Left ventricle myocardium inferior (tissue), 1 donor: ENCODE measurements at regions not wholly inside any gene's neighbourhood (a gene's known extent, or its start where the extent isn't known, plus 50 kb on each side); places are given as distances from the start of the nearest gene placed in this dataset.
"Not testable (repeated sequence)": the region's sequence is repeated elsewhere in the genome, so short reads cannot be mapped to it uniquely, and the experiment has no call there.

Source experiments
- DNase-seq: peaks from one replicate; pipeline ENCODE4 v3.0.0-alpha.2; 2020
- H3K27ac ChIP-seq: fragments of 200-600 bp; replicated peaks from 2 replicates; pipeline ENCODE4 v1.8.0; 2021
- H3K27me3 ChIP-seq: fragments of 200-600 bp; 2 replicates; pipeline ENCODE4 v1.8.0; 2021; ENCODE audit warnings: low read depth
- H3K36me3 ChIP-seq: fragments of 200-600 bp; 2 replicates; pipeline ENCODE4 v1.8.0; 2021
- H3K4me1 ChIP-seq: fragments of 200-600 bp; 2 replicates; pipeline ENCODE4 v1.8.0; 2021
- H3K4me3 ChIP-seq: fragments of 200-600 bp; 2 replicates; pipeline ENCODE4 v1.8.0; 2021; ENCODE audit warnings: mild to moderate bottlenecking, moderate library complexity
- H3K9me3 ChIP-seq: fragments of 200-600 bp; replicated peaks from 2 replicates; pipeline ENCODE4 v1.8.0; 2021
- intact Hi-C: fragments of 100-400 bp; cut with micrococcal nuclease; formaldehyde crosslinking; loops from one replicate; pipeline ENCODE4 v1.11.0; 2022
- TF ChIP-seq, protein P1 (sequence below): fragments of 200-600 bp; IDR thresholded peaks from 2 replicates; pipeline ENCODE4 v1.8.0; 2021; ENCODE audit warnings: antibody characterized with exemption, mild to moderate bottlenecking, borderline replicate concordance
- donor health status: DM: no; HTN: yes; CAD: no; lungs with severe emphysema.

DNA sequence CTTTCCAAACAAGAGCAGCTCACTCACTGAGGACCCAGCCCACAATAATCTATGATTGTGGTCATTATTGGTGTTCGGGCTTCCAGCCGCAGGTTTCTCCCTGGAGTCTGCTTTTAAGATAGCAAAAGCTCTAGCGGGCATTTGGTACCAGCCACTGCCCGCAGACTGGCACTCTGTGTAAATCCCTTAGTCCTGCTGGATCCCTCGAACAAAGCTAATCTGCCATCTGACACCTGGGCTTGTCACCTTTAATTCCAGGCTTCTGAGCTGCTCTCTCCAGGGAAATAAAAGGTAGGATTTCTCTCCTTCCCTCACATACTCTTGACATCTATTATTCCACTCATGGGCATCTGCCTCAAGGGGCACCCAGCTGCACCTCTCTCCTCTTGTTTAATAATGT, 158.7 kb downstream of the PDCD6IP start:
- no peaks in the 10 kb centered on the region for H3K36me3 ChIP-seq
- H3K4me3 ChIP-seq: no peak overlapping the region
- H3K4me1 ChIP-seq: no peaks in the 10 kb centered on the region
- no peak for DNase-seq
- intact Hi-C loops: no loop called here
- no peak overlapping the region for H3K27ac ChIP-seq
- no peaks in the 10 kb centered on the region for H3K9me3 ChIP-seq
- no peaks in the 10 kb centered on the region for H3K27me3 ChIP-seq
- TF ChIP-seq, protein P1, sequence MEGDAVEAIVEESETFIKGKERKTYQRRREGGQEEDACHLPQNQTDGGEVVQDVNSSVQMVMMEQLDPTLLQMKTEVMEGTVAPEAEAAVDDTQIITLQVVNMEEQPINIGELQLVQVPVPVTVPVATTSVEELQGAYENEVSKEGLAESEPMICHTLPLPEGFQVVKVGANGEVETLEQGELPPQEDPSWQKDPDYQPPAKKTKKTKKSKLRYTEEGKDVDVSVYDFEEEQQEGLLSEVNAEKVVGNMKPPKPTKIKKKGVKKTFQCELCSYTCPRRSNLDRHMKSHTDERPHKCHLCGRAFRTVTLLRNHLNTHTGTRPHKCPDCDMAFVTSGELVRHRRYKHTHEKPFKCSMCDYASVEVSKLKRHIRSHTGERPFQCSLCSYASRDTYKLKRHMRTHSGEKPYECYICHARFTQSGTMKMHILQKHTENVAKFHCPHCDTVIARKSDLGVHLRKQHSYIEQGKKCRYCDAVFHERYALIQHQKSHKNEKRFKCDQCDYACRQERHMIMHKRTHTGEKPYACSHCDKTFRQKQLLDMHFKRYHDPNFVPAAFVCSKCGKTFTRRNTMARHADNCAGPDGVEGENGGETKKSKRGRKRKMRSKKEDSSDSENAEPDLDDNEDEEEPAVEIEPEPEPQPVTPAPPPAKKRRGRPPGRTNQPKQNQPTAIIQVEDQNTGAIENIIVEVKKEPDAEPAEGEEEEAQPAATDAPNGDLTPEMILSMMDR: no peak

DNA sequence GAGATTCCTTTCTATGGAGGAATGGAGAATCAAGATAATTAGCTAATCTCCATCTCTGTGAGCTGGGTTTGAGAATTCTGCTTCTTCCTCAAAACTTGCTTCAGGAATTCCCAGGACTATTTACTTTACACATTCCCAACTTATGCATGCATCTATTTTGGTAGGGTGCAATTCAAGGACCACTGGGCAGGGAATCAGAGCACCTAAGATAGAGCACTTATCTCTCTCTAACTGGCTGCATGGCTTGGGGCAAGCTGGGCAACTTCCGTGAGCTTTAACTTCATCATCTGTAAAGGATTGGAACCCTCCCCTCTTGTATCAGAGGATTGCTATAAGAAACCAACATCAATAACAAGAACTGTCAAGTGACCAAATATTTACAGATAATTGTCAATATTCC, 160.2 kb downstream of the PDCD6IP start:
- no peak overlapping the region for H3K4me3 ChIP-seq
- H3K27ac ChIP-seq: no peak overlapping the region
- no peaks in the 10 kb centered on the region for H3K27me3 ChIP-seq
- TF ChIP-seq, protein P1: no peak
- no peaks in the 10 kb centered on the region for H3K4me1 ChIP-seq
- intact Hi-C loops: no loop called here
- H3K9me3 ChIP-seq: peaks cover 3% of the 10 kb centered on the region
- DNase-seq: no peak
- H3K36me3 ChIP-seq: no peaks in the 10 kb centered on the region

DNA sequence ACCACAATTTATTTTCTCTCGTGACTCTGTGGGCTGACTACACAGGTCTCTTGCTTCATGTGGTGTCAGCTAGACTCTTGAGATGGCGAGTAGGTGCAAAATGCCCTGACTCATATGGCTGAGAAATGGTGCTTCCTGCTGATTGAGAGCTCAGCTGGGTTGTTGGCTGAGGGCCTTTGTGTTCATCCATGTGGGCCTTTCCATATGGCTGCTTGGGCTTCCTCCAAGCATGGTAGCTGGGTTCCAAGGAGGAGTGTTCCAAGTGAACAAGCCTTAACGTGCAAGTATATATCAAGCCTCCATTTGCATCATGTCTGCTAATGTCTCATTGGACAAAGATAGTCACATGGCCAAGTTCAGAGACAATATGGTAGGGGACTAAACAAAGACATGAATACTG, 164.0 kb downstream of the PDCD6IP start:
- H3K36me3 ChIP-seq: no peaks in the 10 kb centered on the region
- no peaks in the 10 kb centered on the region for H3K27me3 ChIP-seq
- H3K9me3 ChIP-seq: peaks cover 9% of the 10 kb centered on the region
- H3K4me3 ChIP-seq: no peak overlapping the region
- no peaks in the 10 kb centered on the region for H3K4me1 ChIP-seq
- intact Hi-C loops: no loop called here
- TF ChIP-seq, protein P1: no peak
- no peak overlapping the region for H3K27ac ChIP-seq
- DNase-seq: no peak

DNA sequence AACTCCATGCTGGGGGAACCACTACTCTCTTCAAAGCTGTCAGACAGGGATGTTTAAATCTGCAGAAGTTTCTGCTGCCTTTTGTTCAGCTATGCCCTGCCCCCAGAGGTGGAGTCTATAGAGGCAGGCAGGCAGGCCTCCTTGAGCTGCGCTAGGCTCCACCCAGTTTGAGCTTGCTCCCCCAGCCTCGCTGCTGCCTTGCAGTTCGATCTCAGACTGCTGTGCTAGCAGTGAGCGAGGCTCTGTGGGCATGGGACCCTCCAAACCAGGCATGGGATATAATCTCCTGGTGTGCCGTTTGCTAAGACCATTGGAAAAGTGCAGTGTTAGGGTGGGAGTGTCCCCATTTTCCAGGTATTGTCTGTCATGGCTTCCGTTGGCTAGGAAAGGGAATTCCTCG, 171.8 kb downstream of the PDCD6IP start:
- not testable (repeated sequence) for H3K27ac ChIP-seq

DNA sequence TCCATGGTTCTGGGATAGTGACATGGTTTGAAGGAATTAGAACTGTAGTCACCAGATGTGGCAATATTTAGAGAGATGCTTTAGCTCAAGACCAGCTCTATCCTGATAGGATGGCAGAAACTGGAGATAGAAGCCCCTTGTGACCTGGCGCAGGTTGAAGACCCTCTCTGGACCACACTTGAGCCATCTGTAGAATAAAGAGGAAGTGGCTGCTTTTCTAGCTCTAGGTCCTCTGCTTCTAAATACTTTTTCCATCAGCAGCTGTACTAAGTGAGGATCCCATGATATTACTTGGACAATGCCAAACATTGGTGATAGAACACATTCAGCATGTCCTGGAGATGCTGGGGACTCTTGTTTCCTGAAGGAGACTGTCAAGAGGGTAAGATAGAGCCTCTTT, 172.6 kb downstream of the PDCD6IP start:
- no peak for DNase-seq
- no peaks in the 10 kb centered on the region for H3K36me3 ChIP-seq
- no peak overlapping the region for H3K4me3 ChIP-seq
- H3K27me3 ChIP-seq: peaks cover 9% of the 10 kb centered on the region
- no peaks in the 10 kb centered on the region for H3K4me1 ChIP-seq
- TF ChIP-seq, protein P1: no peak
- intact Hi-C loops: no loop called here
- no peak overlapping the region for H3K27ac ChIP-seq
- H3K9me3 ChIP-seq: peaks cover 13% of the 10 kb centered on the region

More for the DNA sequence above, 171.8 kb downstream of the PDCD6IP start:
- H3K4me1 ChIP-seq, H3K27me3 ChIP-seq, H3K36me3 ChIP-seq, intact Hi-C loops, DNase-seq, H3K4me3 ChIP-seq: not testable (repeated sequence)
- peaks cover 13% of the 10 kb centered on the region for H3K9me3 ChIP-seq

DNA sequence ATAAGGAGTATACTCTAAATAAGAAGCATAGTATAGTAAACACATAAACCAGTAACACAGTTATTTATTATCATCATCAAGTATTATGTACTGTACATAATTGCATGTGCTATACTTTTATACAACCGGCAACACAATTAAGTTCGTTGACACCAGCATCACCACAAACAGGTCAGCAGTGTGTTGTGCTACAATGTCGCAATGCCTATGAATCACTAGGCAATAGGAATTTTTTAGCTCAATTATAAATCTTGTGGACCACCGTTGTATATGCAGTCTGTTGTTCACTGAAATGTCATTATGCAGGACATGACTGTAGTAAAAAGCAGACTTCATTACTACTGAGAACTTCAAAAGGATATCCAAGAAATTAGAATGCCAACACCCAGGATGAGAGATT, 177.0 kb downstream of the PDCD6IP start:
- intact Hi-C loops: no loop called here
- Histone ChIP-seq H3K9me3 (peaks cover 6% of the 10 kb centered on the region), H3K4me1 (no peaks in the 10 kb centered on the region), H3K36me3 (no peaks in the 10 kb centered on the region), H3K4me3 (no peak overlapping the region), H3K27ac (no peak overlapping the region), H3K27me3 (peaks cover 7% of the 10 kb centered on the region)
- TF ChIP-seq, protein P1: no peak
- no peak for DNase-seq
